GM23338 (cell line): ENCODE measurements at regions not wholly inside any gene's neighbourhood (a gene's known extent, or its start where the extent isn't known, plus 50 kb on each side); places are given as distances from the start of the nearest gene placed in this dataset.
"Not testable (repeated sequence)": the region's sequence is repeated elsewhere in the genome, so short reads cannot be mapped to it uniquely, and the experiment has no call there.

Source experiments
- ATAC-seq: fragments of 200-7000 bp; cut with Tn5 transposase; 3 replicates; pipeline ENCODE4 v1.9.1; 2020
- DNase-seq: peaks from one replicate; pipeline ENCODE4 v3.0.0-alpha.2; 2015; ENCODE audit warnings: low spot score
- H2AFZ ChIP-seq: fragments of 200-600 bp; sonication (generic); 2 replicates; pipeline ENCODE4 v1.8.0; 2016; ENCODE audit warnings: antibody characterized with exemption, mild to moderate bottlenecking, moderate library complexity
- H3F3A ChIP-seq: fragments of 200-600 bp; sonication (generic); replicated peaks from 2 replicates; pipeline ENCODE4 v1.8.0; 2017; ENCODE audit warnings: antibody characterized with exemption, mixed run types, low read depth
- H3K27ac ChIP-seq: fragments of 200-600 bp; sonication (generic); 2 replicates; pipeline ENCODE4 v1.6.1; 2016; ENCODE audit warnings: low read depth
- H3K27me3 ChIP-seq: fragments of 200-600 bp; sonication (generic); 2 replicates; pipeline ENCODE4 v1.8.0; 2016; ENCODE audit warnings: mild to moderate bottlenecking, mixed run types, moderate library complexity; ENCODE audit not compliant: insufficient read depth
- H3K36me3 ChIP-seq: fragments of 200-600 bp; sonication (generic); 2 replicates; pipeline ENCODE4 v1.8.0; 2016; ENCODE audit warnings: mild to moderate bottlenecking; ENCODE audit not compliant: insufficient read depth
- H3K4me1 ChIP-seq: fragments of 200-600 bp; sonication (generic); 2 replicates; pipeline ENCODE4 v1.8.0; 2016; ENCODE audit warnings: mild to moderate bottlenecking, moderate library complexity; ENCODE audit not compliant: insufficient read depth
- H3K4me2 ChIP-seq: fragments of 200-600 bp; sonication (generic); 2 replicates; pipeline ENCODE4 v1.7.1; 2017; ENCODE audit warnings: mixed run types
- H3K4me3 ChIP-seq: fragments of 200-600 bp; sonication (generic); 2 replicates; pipeline ENCODE4 v1.6.1; 2016; ENCODE audit warnings: mixed run types
- H3K79me2 ChIP-seq: fragments of 200-600 bp; sonication (generic); replicated peaks from 2 replicates; pipeline ENCODE4 v1.8.0; 2017; ENCODE audit warnings: mild to moderate bottlenecking; ENCODE audit not compliant: insufficient read depth
- H3K9me2 ChIP-seq: fragments of 200-600 bp; sonication (generic); 2 replicates; pipeline ENCODE4 v1.8.0; 2017; ENCODE audit not compliant: insufficient read depth
- H4K20me1 ChIP-seq: fragments of 200-600 bp; sonication (generic); replicated peaks from 2 replicates; pipeline ENCODE4 v1.8.0; 2017; ENCODE audit warnings: mild to moderate bottlenecking; ENCODE audit not compliant: insufficient read depth
- H3K27ac Mint-ChIP-seq: 2 replicates; pipeline ENCODE4 v1.8.0; 2020; ENCODE audit warnings: inconsistent platforms, mild to moderate bottlenecking, moderate library complexity, mixed read lengths
- H3K27me3 Mint-ChIP-seq: 3 replicates; pipeline ENCODE4 v1.8.0; 2022; ENCODE audit warnings: low read depth, mild to moderate bottlenecking, moderate library complexity, mixed read lengths, inconsistent platforms; ENCODE audit not compliant: insufficient read depth, poor library complexity
- H3K36me3 Mint-ChIP-seq: 3 replicates; pipeline ENCODE4 v1.8.0; 2021; ENCODE audit warnings: low read depth, mild to moderate bottlenecking, inconsistent platforms, moderate library complexity, mixed read lengths
- H3K4me1 Mint-ChIP-seq: 3 replicates; pipeline ENCODE4 v1.8.0; 2020; ENCODE audit warnings: mild to moderate bottlenecking, inconsistent platforms, mixed read lengths
- H3K4me3 Mint-ChIP-seq: 3 replicates; pipeline ENCODE4 v1.8.0; 2021; ENCODE audit warnings: moderate library complexity, mild to moderate bottlenecking, inconsistent platforms, mixed read lengths
- H3K9me3 Mint-ChIP-seq: 3 replicates; pipeline ENCODE4 v1.8.0; 2020; ENCODE audit warnings: moderate library complexity, mild to moderate bottlenecking, inconsistent platforms, mixed read lengths
- CREB1 ChIP-seq: fragments of 250-450 bp; sonication (Bioruptor Pico); IDR thresholded peaks from 2 replicates; pipeline ENCODE4 v1.5.0; 2020; ENCODE audit warnings: low read depth, mild to moderate bottlenecking, moderate library complexity
- CTCF ChIP-seq, 2 experiments: fragments of 200-600 bp in 1 of 2; sonication (generic) in 1 of 2; conservative IDR thresholded peaks; 2 replicates each; pipeline versions ENCODE4 v1.5.1 to v1.6.1; 2016 to 2017; ENCODE audit warnings: antibody characterized with exemption in 2 of 2, low read depth in 2 of 2, mild to moderate bottlenecking in 2 of 2, moderate library complexity in 1 of 2
- ETS1 ChIP-seq: IDR thresholded peaks from 2 replicates; pipeline ENCODE4 v1.6.1; 2016; ENCODE audit warnings: antibody characterized with exemption
- EZH2 ChIP-seq: fragments of 200-600 bp; sonication (generic); IDR thresholded peaks from one replicate; pipeline ENCODE4 v1.8.0; 2017; ENCODE audit warnings: antibody characterized with exemption, mild to moderate bottlenecking, low read depth; ENCODE audit not compliant: unreplicated experiment
- NANOG ChIP-seq: IDR thresholded peaks from 2 replicates; pipeline ENCODE4 v1.6.1; 2016; ENCODE audit warnings: antibody characterized with exemption, borderline replicate concordance
- POLR2AphosphoS5 ChIP-seq: IDR thresholded peaks from 2 replicates; pipeline ENCODE4 v1.6.1; 2016; ENCODE audit warnings: antibody characterized with exemption, low read depth
- ZNF114 ChIP-seq: fragments of 250-450 bp; sonication (Bioruptor Pico); IDR thresholded peaks from 2 replicates; pipeline ENCODE4 v1.5.0; 2020; ENCODE audit warnings: mild to moderate bottlenecking, moderate library complexity
- ZNF331 ChIP-seq: fragments of 250-450 bp; sonication (Bioruptor Pico); IDR thresholded peaks from 2 replicates; pipeline ENCODE4 v1.5.0; 2020; ENCODE audit warnings: low read depth, mild to moderate bottlenecking, moderate library complexity

GRCh38 chrY:7781501-7781900, 869.9 kb upstream of the AMELY start:
- Mint-ChIP-seq H3K27ac (no peak overlapping the region), H3K9me3 (no peaks in the 10 kb centered on the region), H3K36me3 (no peaks in the 10 kb centered on the region), H3K4me3 (no peak overlapping the region), H3K27me3 (no peaks in the 10 kb centered on the region), H3K4me1 (no peaks in the 10 kb centered on the region)
- Histone ChIP-seq H3K9me2 (no peaks in the 10 kb centered on the region), H3F3A (no peaks in the 10 kb centered on the region), H3K4me2 (no peak overlapping the region), H3K4me3 (no peak overlapping the region), H3K27me3 (no peaks in the 10 kb centered on the region), H3K36me3 (no peaks in the 10 kb centered on the region), H4K20me1 (no peaks in the 10 kb centered on the region), H3K79me2 (no peaks in the 10 kb centered on the region), H3K27ac (no peak overlapping the region), H2AFZ (no peak overlapping the region), H3K4me1 (no peaks in the 10 kb centered on the region)
- TF ChIP-seq EZH2 (no peak), ZNF331 (CRISPR knock-in tag) (no peak), CREB1 (no peak), NANOG (no peak), ETS1 (no peak), ZNF114 (no peak), CTCF (conservative IDR thresholded peaks at IDR 0.05; ENCODE audit: low read depth in 2 of 2) (no peak), POLR2AphosphoS5 (no peak)
- DNase-seq (no peak), ATAC-seq (no peak)

- not testable (repeated sequence) for H3F3A ChIP-seq, H3K4me3 Mint-ChIP-seq, H3K27ac ChIP-seq, H3K9me3 Mint-ChIP-seq, H3K9me2 ChIP-seq, H3K4me2 ChIP-seq, H3K36me3 ChIP-seq, H2AFZ ChIP-seq, H3K4me1 Mint-ChIP-seq, ATAC-seq, H3K4me3 ChIP-seq, H3K27me3 ChIP-seq, DNase-seq, H4K20me1 ChIP-seq, H3K4me1 ChIP-seq, H3K36me3 Mint-ChIP-seq, H3K27me3 Mint-ChIP-seq, H3K79me2 ChIP-seq, H3K27ac Mint-ChIP-seq
These were observed 863.9 kb upstream of the AMELY start for GRCh38 chrY:7775436-7775835.

- H3K27me3 Mint-ChIP-seq, result no peaks in the 10 kb centered on the region
- Histone ChIP-seq H3K4me1 (no peaks in the 10 kb centered on the region), H3K9me2 (no peaks in the 10 kb centered on the region), H3K79me2 (no peaks in the 10 kb centered on the region), H3K4me2 (no peak overlapping the region), H3F3A (no peaks in the 10 kb centered on the region), H3K27ac (no peak overlapping the region), H2AFZ (no peak overlapping the region), H3K27me3 (no peaks in the 10 kb centered on the region), H3K4me3 (no peak overlapping the region), H3K36me3 (no peaks in the 10 kb centered on the region), H4K20me1 (no peaks in the 10 kb centered on the region)
- no peaks in the 10 kb centered on the region for H3K36me3 Mint-ChIP-seq
- no peaks in the 10 kb centered on the region for H3K4me1 Mint-ChIP-seq
- no peak overlapping the region for H3K27ac Mint-ChIP-seq
- H3K4me3 Mint-ChIP-seq, result no peak overlapping the region
- DNase-seq (no peak), ATAC-seq (no peak)
- no peaks in the 10 kb centered on the region for H3K9me3 Mint-ChIP-seq
- TF ChIP-seq ETS1 (no peak), ZNF114 (no peak), NANOG (no peak)
These were observed 860.2 kb upstream of the AMELY start for GRCh38 chrY:7771771-7772170.
